ENCODE measurements at regions not wholly inside any gene's neighbourhood (a gene's known extent, or its start where the extent isn't known, plus 50 kb on each side); places are given as distances from the start of the nearest gene placed in this dataset.

GRCh38 chr2:128815248-128815647 is 496.6 kb upstream of the HS6ST1 start:
- no peak for DNase-seq (ENCODE audit: low read depth)

DNA sequence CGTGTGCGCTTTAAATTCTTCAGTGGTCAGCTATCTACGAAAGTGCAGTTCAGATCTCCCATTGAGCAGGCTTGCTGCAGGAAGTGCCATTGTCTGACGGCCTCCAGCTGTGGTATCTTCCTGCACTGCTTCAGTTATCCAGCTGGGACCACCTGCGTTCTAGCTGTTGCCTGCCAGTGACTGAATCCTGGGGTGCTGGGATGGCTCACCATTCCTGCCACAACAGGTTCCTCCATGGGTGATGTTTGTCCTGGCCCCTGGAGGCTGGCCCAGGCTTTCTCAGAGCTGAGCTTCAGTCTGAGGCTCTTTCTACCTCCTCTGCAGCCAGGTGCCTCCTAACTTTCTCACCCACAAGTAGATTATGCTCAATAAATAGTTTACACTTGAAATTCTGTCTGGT is 498.5 kb upstream of the HS6ST1 start:
- no peak for DNase-seq (ENCODE audit: low read depth)

- no peak for DNase-seq (ENCODE audit: low read depth)
Observed at GRCh38 chr2:128817813-128818212, 499.1 kb upstream of the HS6ST1 start.

DNA sequence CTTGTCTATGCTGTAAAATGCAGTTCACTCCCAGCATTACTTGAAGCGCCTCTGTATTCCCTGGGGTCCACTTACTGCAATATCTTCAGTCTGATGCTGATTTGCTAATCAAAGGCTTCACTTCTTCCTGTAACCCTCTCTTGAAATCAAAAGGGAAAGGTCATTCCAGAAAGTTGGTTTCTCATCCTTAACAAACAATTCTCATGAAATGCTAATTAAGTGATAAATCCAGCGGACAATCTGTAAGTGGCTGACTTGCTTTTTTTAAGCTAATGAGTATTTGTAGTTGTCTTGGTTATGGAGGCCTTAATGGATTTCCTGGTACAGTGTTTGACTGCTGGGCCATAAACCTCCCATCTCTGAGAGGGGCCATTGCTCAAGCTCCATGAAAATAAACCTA is 499.6 kb upstream of the HS6ST1 start:
- DNase-seq (ENCODE audit: low read depth), result no peak

- no peak for DNase-seq (ENCODE audit: low read depth)
Observed at GRCh38 chr2:128818704-128819491, 500.2 kb upstream of the HS6ST1 start.

GRCh38 chr2:128820452-128820851 is 501.8 kb upstream of the HS6ST1 start:
- no peak for DNase-seq (ENCODE audit: low read depth)

- DNase-seq (ENCODE audit: low read depth), result no peak
Observed at GRCh38 chr2:128821010-128821409, 502.3 kb upstream of the HS6ST1 start.

GRCh38 chr2:128832946-128833663 is 514.4 kb upstream of the HS6ST1 start:
- no peak for DNase-seq (ENCODE audit: low read depth)

- DNase-seq (ENCODE audit: low read depth), result no peak
Observed at GRCh38 chr2:128833664-128834027, 515.0 kb upstream of the HS6ST1 start.

- no peak for DNase-seq (ENCODE audit: low read depth)
Observed at GRCh38 chr2:128834207-128834879, 515.7 kb upstream of the HS6ST1 start.

DNA sequence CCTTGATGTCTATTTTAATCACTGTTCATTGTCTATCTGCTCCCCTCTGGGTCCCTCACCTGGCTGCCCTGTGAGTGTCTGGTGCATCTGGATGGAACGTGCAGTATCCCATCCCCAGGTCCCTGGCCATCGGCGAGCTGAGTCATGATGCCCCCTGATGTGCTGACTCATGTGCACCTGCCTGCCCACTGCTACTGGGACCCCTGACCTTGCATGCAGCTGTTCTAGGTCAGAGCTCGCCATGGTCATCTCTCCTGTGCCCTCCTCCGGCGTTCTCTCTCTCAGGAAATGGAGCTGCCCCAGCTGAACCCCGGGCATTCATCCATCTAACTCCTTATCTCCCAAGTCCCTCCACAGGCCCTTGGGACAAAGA is 516.2 kb upstream of the HS6ST1 start:
- no peak for DNase-seq (ENCODE audit: low read depth)

DNA sequence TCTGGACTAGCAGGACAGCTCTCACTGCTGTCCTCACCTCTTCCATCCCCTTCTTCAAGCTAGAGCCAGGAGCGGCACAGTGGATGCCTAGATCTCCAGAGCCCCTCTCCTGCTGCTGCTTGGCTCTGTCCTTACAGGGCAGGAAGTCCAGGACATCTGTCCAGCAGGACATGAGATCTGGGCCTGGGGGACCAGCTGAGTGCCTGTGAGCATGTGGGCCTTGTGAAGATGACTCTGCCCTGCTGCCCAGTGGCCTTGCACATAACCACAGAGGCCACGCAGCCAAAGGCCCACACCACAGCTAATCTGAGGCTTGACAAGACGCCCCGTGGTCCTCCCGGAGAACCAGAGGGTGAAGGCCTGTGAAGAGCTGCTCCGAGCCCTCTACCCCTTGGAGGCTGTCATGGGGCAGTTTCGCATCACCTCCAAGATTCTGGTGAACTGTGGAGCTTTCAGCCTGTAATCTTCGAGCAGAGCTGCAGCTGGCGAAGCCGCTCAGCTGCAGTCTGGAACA is 516.7 kb upstream of the HS6ST1 start:
- DNase-seq (ENCODE audit: low read depth), result no peak

DNA sequence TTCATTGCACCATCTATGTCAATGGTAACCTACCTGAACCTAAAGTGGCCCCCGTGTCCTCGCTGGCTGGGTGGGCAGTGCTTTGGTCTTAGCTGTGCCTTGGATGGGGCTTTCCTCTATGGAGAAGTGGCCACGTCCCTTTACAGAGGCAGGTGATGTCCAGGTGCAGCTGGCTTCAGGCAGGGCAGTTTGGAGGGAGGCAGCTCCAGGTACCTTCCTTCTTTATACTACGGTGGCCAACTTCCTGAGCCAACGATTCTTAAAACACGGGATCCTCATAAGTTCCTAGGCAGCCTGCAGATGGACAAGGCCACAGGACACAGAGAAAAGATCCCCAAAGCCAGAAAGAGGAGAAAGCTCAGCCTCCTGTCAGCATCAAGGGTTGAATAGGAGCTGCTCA is 517.3 kb upstream of the HS6ST1 start:
- no peak for DNase-seq (ENCODE audit: low read depth)

DNA sequence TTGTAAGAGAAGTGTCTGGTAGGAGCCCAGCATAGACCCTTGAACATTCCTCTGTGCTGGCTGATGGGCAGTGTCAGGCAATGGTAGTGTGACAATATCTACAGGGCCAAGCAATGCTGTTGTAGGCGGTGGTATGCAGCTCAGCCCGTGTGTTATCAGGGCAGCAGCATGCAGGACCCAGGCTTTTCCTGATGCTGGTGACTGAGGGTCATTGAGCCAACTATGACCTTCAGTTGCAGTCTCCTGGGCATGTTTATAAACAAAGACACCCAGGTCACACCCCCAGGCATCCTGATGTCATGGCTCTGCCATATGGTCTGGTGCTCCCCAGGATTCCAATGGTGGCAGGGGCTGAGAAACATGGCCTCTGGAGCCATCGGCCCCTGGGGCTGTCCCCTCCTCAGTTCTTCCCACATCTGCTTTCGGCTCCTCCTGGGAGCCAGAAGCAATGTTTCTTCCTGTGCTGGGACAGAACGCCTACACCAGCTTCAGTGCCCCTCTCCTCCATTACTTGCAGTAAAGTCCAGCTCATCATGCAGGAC is 518.0 kb upstream of the HS6ST1 start:
- DNase-seq (ENCODE audit: low read depth), result no peak

DNA sequence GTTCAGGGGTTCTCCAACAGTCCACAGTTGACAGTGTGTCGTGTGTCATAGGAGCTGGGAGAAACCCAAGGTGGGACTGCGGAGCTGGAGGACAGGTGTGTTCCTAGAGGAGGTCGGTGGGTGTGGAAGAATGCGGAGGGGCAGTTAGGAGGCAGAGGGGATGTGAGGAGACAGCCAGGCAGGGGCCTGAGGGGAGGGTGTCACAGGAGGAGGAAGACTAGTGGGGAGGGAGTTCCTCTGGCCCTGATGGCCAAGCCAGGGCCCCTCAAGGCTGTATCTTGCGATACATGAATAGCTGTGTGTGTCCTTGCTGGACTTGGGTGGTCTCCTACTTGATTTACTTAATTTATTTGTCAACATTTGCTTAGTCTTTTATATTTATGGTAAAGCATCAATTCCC is 519.6 kb upstream of the HS6ST1 start:
- no peak for DNase-seq (ENCODE audit: low read depth)

DNA sequence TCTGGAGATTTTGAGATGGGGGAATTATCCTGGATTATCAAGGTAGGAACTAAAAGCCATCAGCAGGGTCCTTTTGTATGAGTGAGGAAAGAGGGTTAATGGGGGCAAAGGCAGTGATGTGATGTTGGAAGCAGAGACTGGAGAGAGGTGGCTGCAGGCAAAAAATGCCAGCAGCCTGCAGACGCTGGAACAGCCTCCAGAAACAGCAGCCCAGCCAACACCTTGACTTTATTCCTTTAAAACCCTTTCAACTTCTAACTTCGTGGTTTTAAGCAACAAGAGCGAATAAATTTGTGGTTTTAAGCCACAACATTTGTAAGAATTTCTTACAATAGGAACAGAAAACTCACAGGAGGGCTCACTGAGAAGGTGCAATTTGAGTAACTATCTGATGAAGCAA is 523.1 kb upstream of the HS6ST1 start:
- no peak for DNase-seq (ENCODE audit: low read depth)

GRCh38 chr2:128867311-128867710 is 548.6 kb upstream of the HS6ST1 start:
- DNase-seq (ENCODE audit: low read depth), result no peak

- DNase-seq (ENCODE audit: low read depth), result no peak
Observed at GRCh38 chr2:128867936-128868636, 549.4 kb upstream of the HS6ST1 start.

GRCh38 chr2:128868686-128869551 is 550.3 kb upstream of the HS6ST1 start:
- DNase-seq (ENCODE audit: low read depth), result no peak

GRCh38 chr2:128874608-128875007 is 555.9 kb upstream of the HS6ST1 start:
- DNase-seq (ENCODE audit: low read depth), result no peak
